Breast epithelium (tissue), 4 donors: ENCODE measurements at regions not wholly inside any gene's neighbourhood (a gene's known extent, or its start where the extent isn't known, plus 50 kb on each side); places are given as distances from the start of the nearest gene placed in this dataset.

Experiments used
- DNase-seq, 2 donors: peaks; one replicate each; pipeline ENCODE4 v3.0.0-alpha.2; 2019; ENCODE audit warnings: low spot score in 2 of 2
- H3K27ac ChIP-seq, 2 donors: fragments of 200-600 bp; sonication (generic) in 1 of 2; one replicate each; pipeline ENCODE4 v1.5.1; 2016 to 2019; ENCODE audit warnings: mild to moderate bottlenecking in 1 of 2
- H3K27me3 ChIP-seq, 2 donors: fragments of 200-600 bp; sonication (generic) in 1 of 2; one replicate each; pipeline versions ENCODE4 v1.5.1 to v1.6.0; 2017 to 2019; ENCODE audit warnings: control low read depth in 1 of 2, mild to moderate bottlenecking in 1 of 2
- H3K36me3 ChIP-seq: fragments of 200-600 bp; one replicate; pipeline ENCODE4 v1.5.1; 2019
- H3K4me1 ChIP-seq, 2 donors: fragments of 200-600 bp; sonication (generic); one replicate each; pipeline ENCODE4 v1.5.1; 2016 to 2019; ENCODE audit warnings: control low read depth in 1 of 2
- H3K4me3 ChIP-seq, 3 donors: fragments of 200-600 bp; sonication (generic); 1 replicate in 2 of 3; 2 replicates in 1 of 3; pipeline ENCODE4 v1.5.1; 2016 to 2019; ENCODE audit warnings: mild to moderate bottlenecking in 3 of 3, moderate library complexity in 2 of 3
- H3K9me3 ChIP-seq, 2 donors: fragments of 200-600 bp; sonication (generic) in 1 of 2; one replicate each; pipeline ENCODE4 v1.5.1; 2016 to 2019; ENCODE audit warnings: control low read depth in 1 of 2
- POLR2A ChIP-seq: fragments of 450-650 bp; IDR thresholded peaks from one replicate; pipeline ENCODE4 v1.6.1; 2016; ENCODE audit warnings: antibody characterized with exemption, mild to moderate bottlenecking, moderate library complexity
- POLR2AphosphoS5 ChIP-seq, 3 donors: sonication (generic); formaldehyde crosslinking; IDR thresholded peaks; one replicate each; pipeline ENCODE4 v1.6.1; 2017; ENCODE audit warnings: antibody characterized with exemption in 3 of 3
- intact Hi-C: fragments of 100-400 bp; cut with DNase I; formaldehyde crosslinking; loops from one replicate; pipeline ENCODE4 v1.15.1; 2023; ENCODE audit warnings: low total_unique reads
- TF ChIP-seq, protein P1 (sequence below), 3 donors: fragments of 450-650 bp; IDR thresholded peaks; one replicate each; pipeline ENCODE4 v1.5.1; 2016 to 2017; ENCODE audit warnings: antibody characterized with exemption in 3 of 3, mild to moderate bottlenecking in 3 of 3, moderate library complexity in 3 of 3

DNA sequence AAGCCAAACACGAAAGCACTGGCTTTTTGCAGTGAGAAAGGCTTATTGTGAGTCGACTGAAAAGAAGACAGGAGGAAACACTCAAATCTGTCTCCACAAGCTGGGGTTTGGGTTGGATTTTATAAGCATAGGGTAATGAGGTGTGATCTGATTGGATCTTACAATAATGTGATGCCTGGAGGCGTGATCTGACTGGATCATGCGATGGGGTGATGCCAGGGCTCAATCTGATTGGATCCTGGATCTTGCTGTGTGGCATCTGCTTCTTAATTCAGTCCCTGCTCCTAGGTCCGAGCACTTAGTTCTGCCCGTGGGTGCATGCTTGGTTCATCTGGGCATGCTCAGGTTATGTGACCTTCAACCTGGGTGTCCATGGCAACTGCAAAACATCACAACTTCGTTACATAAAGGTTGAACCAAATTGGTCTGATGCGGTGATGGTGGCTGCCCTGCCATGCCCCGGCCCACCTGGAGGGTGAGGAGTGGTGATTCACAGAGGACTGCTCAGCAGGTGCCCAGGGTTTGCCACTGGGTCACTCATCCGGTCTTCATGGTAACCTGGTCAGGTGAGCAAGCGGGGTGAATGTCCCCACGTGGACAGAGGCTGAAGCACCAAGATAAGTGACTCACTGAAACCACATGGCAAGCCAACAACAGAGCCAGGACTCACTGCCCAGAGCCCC, 111.0 kb downstream of the KCNF1 start:
- Histone ChIP-seq H3K27ac (no peak overlapping the region), H3K9me3 (no peaks in the 10 kb centered on the region), H3K4me3 (no peak overlapping the region), H3K27me3 (peaks cover 0 to 15% of the 10 kb centered on the region in 2 donors), H3K4me1 (no peaks in the 10 kb centered on the region), H3K36me3 (no peaks in the 10 kb centered on the region)
- no peak for DNase-seq
- TF ChIP-seq, protein P1, sequence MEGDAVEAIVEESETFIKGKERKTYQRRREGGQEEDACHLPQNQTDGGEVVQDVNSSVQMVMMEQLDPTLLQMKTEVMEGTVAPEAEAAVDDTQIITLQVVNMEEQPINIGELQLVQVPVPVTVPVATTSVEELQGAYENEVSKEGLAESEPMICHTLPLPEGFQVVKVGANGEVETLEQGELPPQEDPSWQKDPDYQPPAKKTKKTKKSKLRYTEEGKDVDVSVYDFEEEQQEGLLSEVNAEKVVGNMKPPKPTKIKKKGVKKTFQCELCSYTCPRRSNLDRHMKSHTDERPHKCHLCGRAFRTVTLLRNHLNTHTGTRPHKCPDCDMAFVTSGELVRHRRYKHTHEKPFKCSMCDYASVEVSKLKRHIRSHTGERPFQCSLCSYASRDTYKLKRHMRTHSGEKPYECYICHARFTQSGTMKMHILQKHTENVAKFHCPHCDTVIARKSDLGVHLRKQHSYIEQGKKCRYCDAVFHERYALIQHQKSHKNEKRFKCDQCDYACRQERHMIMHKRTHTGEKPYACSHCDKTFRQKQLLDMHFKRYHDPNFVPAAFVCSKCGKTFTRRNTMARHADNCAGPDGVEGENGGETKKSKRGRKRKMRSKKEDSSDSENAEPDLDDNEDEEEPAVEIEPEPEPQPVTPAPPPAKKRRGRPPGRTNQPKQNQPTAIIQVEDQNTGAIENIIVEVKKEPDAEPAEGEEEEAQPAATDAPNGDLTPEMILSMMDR (IDR thresholded peaks at IDR 0.05), result no peak
- TF ChIP-seq POLR2A (no peak), POLR2AphosphoS5 (IDR thresholded peaks at IDR 0.05) (no peak)
- intact Hi-C loops, result no loop called here

DNA sequence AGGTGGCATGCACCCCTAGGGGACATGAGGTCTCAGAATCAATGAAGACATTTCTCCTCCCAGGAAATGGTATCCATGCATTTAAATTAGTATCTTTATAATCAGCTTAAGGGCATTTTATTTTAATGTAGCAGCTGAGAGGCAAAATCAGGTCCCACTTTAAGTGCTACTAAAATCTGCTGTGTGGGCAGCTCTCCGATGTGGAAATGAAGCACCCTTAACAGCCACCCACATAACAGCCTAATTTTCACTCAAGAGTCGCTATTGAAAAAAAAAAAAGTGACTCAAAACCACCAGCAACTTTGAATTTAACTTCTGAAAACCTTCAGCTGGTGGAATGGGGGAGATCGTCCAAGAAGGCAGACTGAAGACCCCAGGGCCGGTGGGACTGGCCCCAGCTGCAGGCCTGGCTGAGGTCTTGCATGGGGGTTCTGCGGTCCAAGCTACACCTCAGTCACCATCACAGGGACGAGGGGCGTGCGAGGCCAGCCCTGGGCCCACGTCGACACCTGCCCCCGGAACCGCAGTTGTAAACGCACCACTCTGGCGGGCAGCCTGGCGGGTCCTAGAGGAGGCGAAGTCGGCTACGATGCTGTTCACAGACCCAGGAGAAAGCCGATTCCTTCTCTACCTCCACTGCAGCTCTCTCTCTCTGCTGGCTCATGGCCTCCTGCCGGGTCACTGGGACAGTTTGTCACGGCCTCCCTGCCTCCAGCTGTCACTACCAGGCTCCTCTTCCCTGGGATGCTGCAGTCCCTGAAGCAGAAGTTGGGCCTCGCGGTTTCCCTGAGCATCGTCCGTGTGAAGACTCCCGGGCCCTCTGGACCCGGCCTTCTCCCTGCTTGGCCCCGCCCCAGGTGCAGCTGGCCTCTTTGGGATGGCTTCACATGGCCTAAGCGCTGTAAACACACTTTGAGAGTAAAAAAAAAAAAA, 111.9 kb downstream of the KCNF1 start:
- no peak overlapping the region for H3K4me3 ChIP-seq
- peaks cover 0 to 10% of the 10 kb centered on the region in 2 donors for H3K27me3 ChIP-seq
- no peak overlapping the region for H3K27ac ChIP-seq
- intact Hi-C loops, result no loop called here
- no peaks in the 10 kb centered on the region for H3K4me1 ChIP-seq
- H3K9me3 ChIP-seq, result no peaks in the 10 kb centered on the region
- no peaks in the 10 kb centered on the region for H3K36me3 ChIP-seq
- TF ChIP-seq POLR2A (no peak), POLR2AphosphoS5 (IDR thresholded peaks at IDR 0.05) (no peak)
- TF ChIP-seq, protein P1 (IDR thresholded peaks at IDR 0.05), result no peak
- no peak for DNase-seq

GRCh38 chr2:11024259-11024645, 112.5 kb downstream of the KCNF1 start:
- intact Hi-C loops, result no loop called here
- Histone ChIP-seq H3K27ac (no peak overlapping the region), H3K36me3 (no peaks in the 10 kb centered on the region), H3K9me3 (no peaks in the 10 kb centered on the region), H3K27me3 (peaks cover 0 to 4% of the 10 kb centered on the region in 2 donors), H3K4me1 (no peaks in the 10 kb centered on the region), H3K4me3 (no peak overlapping the region)
- DNase-seq, result no peak
- TF ChIP-seq POLR2A, result no peak
- TF ChIP-seq, protein P1 (IDR thresholded peaks at IDR 0.05), result no peak
- no peak for TF ChIP-seq POLR2AphosphoS5 (IDR thresholded peaks at IDR 0.05)

GRCh38 chr2:11024687-11025086, 113.0 kb downstream of the KCNF1 start:
- intact Hi-C loops, result no loop called here
- H3K4me3 ChIP-seq, result no peak overlapping the region
- H3K36me3 ChIP-seq, result no peaks in the 10 kb centered on the region
- no peaks in the 10 kb centered on the region for H3K4me1 ChIP-seq
- no peak for DNase-seq
- H3K9me3 ChIP-seq, result no peaks in the 10 kb centered on the region
- TF ChIP-seq, protein P1 (IDR thresholded peaks at IDR 0.05), result no peak
- no peak for TF ChIP-seq POLR2AphosphoS5 (IDR thresholded peaks at IDR 0.05)
- TF ChIP-seq POLR2A, result no peak
- H3K27me3 ChIP-seq, result no peaks in the 10 kb centered on the region
- no peak overlapping the region for H3K27ac ChIP-seq

DNA sequence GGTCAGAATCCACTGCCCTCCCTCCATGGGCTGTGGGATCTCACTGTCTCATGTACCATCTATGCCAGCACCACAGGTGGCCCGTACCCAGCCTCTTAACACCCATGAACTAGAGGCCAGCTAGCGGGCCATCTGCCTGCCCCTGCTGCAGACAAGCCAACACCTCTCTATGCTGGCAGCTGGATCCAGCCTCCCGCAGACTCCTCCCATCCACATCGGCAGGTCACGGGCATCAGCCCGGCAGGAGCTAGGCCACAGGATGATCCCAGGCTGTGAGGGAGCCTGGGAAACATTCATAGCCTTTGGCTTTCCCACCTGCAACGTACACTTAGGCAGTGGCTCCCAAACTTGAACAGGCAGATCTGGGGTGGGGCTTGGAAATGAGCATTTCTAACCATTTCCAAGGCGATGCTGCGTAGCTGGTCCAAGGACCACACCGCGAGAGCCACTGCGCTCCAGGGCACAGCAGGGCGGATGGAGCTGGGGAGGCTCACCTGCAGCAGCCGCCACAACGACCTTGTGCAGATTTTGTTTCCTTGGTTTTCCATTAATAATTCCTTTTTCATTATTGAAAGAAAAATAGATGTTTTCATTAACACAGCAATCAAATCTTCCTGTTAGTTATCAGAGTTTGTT, 114.7 kb downstream of the KCNF1 start:
- TF ChIP-seq, protein P1 (IDR thresholded peaks at IDR 0.05), result no peak
- TF ChIP-seq POLR2AphosphoS5 (IDR thresholded peaks at IDR 0.05) (no peak), POLR2A (no peak)
- no peak overlapping the region for H3K4me3 ChIP-seq
- H3K36me3 ChIP-seq, result no peaks in the 10 kb centered on the region
- DNase-seq, result no peak
- intact Hi-C loops, result no loop called here
- no peaks in the 10 kb centered on the region for H3K27me3 ChIP-seq
- H3K9me3 ChIP-seq, result no peaks in the 10 kb centered on the region
- no peaks in the 10 kb centered on the region for H3K4me1 ChIP-seq
- no peak overlapping the region for H3K27ac ChIP-seq
